Transverse colon (tissue), 4 donors: ENCODE measurements at regions not wholly inside any gene's neighbourhood (a gene's known extent, or its start where the extent isn't known, plus 50 kb on each side); places are given as distances from the start of the nearest gene placed in this dataset.

Experiments used
- DNase-seq: peaks from one replicate; pipeline ENCODE4 v3.0.0-alpha.2; 2019
- H3K27ac ChIP-seq, 4 donors: fragments of 200-600 bp; sonication (generic); 2 replicates each; pipeline ENCODE4 v1.5.1; 2016 to 2018; ENCODE audit warnings: inconsistent platforms in 4 of 4
- H3K27me3 ChIP-seq: fragments of 200-600 bp; sonication (generic); 2 replicates; pipeline ENCODE4 v1.5.1; 2017; ENCODE audit warnings: inconsistent platforms
- H3K36me3 ChIP-seq, 4 donors: fragments of 200-600 bp; sonication (generic); 2 replicates each; pipeline ENCODE4 v1.5.1; 2017 to 2019; ENCODE audit warnings: inconsistent platforms in 4 of 4
- H3K4me1 ChIP-seq, 4 donors: fragments of 200-600 bp; sonication (generic); 2 replicates each; pipeline ENCODE4 v1.5.1; 2017 to 2020; ENCODE audit warnings: inconsistent platforms in 4 of 4
- H3K4me3 ChIP-seq, 4 donors: fragments of 200-600 bp; sonication (generic); 1 replicate in 1 of 4; 2 replicates in 3 of 4; pipeline versions ENCODE4 v1.5.1 to v1.6.1; 2017 to 2019; ENCODE audit warnings: inconsistent platforms in 4 of 4
- H3K9me3 ChIP-seq, 2 donors: fragments of 200-600 bp; sonication (generic); 2 replicates each; pipeline ENCODE4 v1.5.1; 2017 to 2019; ENCODE audit warnings: inconsistent platforms in 2 of 2
- CTCF ChIP-seq, 5 experiments: fragments of 200-600 bp in 3 of 5; fragments of 450-650 bp in 2 of 5; sonication (generic) in 3 of 5; IDR thresholded peaks; 1 replicate in 2 of 5; 2 replicates in 3 of 5; pipeline ENCODE4 v1.5.1; 2016 to 2017; ENCODE audit warnings: antibody characterized with exemption in 5 of 5, inconsistent platforms in 3 of 5, mild to moderate bottlenecking in 2 of 5, moderate library complexity in 1 of 5
- EP300 ChIP-seq: sonication (generic); formaldehyde crosslinking; IDR thresholded peaks from one replicate; pipeline ENCODE4 v1.6.1; 2017; ENCODE audit warnings: antibody characterized with exemption, low read depth
- POLR2A ChIP-seq: fragments of 450-650 bp; IDR thresholded peaks from one replicate; pipeline ENCODE4 v1.6.1; 2016; ENCODE audit warnings: antibody characterized with exemption, mild to moderate bottlenecking, moderate library complexity
- POLR2AphosphoS5 ChIP-seq, 3 donors: sonication (generic); formaldehyde crosslinking; IDR thresholded peaks; one replicate each; pipeline ENCODE4 v1.6.1; 2016; ENCODE audit warnings: antibody characterized with exemption in 3 of 3
- WGBS, 2 donors: methylation state at CpG; one replicate each; pipeline ENCODE4 v1.1.5; 2018; ENCODE audit warnings: low coverage in 1 of 2; 5-methylcytosine and 5-hydroxymethylcytosine counted together
- in situ Hi-C, 4 donors: fragments of 200-750 bp; cut with MboI; loops; one replicate each; pipeline versions ENCODE4 v1.15.0 to v1.15.1; 2017; ENCODE audit warnings: low sequenced_read_pairs in 3 of 4, low pct_ligation_motif_present in 1 of 4, low pct_unique_long_range_greater_than_20kb in 1 of 4
- intact Hi-C: fragments of 100-400 bp; cut with DNase I; formaldehyde crosslinking; loops from one replicate; pipeline ENCODE4 v1.15.1; 2023; ENCODE audit warnings: low total_unique reads
- small RNA-seq, 4 donors: library from RNA; depleted of rRNA; stranded (forward); fragments of <200 nt; gene quantifications; one replicate each; pipeline ENCODE3, GENCODE V24; 2016

DNA sequence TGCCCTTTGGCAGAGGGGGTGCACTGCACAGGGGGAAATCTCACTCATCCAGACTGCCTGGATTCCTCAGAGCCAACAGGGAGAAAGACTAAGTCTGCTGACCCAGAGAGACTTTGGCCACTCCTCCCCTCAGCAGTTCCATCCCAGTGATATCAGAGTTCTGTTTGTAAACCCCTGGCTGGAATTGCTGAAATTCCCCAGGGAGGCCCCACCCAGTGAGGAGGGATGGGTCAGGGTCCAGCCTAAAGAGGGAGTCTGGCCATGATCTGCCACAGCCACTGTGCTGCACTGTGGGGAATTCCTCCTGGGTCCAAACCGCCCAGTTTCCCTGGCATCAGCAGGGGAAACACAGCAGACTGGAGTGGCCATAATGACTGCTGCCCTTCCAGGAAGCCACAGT is 54.9 kb upstream of the USP15 start:
- H3K9me3 ChIP-seq = peaks cover 0 to 5% of the 10 kb centered on the region in 2 donors
- intact Hi-C loops (no loop called here), in situ Hi-C loops (no loop called here)
- H3K36me3 ChIP-seq = no peaks in the 10 kb centered on the region
- TF ChIP-seq CTCF (IDR thresholded peaks at IDR 0.05) (no peak), EP300 (no peak), POLR2AphosphoS5 (IDR thresholded peaks at IDR 0.05) (no peak), POLR2A (no peak)
- H3K4me1 ChIP-seq = no peaks in the 10 kb centered on the region
- WGBS, 2 donors = 89% methylated on average over 1 of the region's 1 CpG; no CpG with 5 or more reads in 1 of the 2 donors
- no peaks in the 10 kb centered on the region for H3K27me3 ChIP-seq
- no peak overlapping the region for H3K27ac ChIP-seq
- no peak for DNase-seq
- no peak overlapping the region for H3K4me3 ChIP-seq

DNA sequence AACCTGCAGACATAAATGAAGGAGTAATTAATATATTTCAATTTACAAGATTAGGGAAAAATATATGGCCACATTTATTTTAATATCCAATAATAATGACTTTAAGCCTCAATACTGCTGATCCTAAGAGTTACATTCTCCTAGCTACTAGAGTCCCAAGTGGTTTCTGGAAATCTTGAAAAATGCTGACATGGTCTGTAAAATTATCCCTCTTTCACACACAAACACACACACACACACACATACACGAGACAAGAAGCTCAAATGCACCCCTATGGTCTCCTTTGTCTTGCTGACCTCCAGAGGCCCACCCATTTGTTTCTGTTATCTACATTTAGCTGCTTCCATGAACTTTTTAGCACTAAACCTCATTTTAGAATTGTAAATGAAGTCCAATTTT is 53.0 kb upstream of the USP15 start:
- TF ChIP-seq POLR2AphosphoS5 (IDR thresholded peaks at IDR 0.05) = no peak
- TF ChIP-seq EP300 = no peak
- no peak for TF ChIP-seq CTCF (IDR thresholded peaks at IDR 0.05)
- TF ChIP-seq POLR2A = no peak
- intact Hi-C loops = no loop called here

More for the DNA sequence above, 53.0 kb upstream of the USP15 start:
- H3K27me3 ChIP-seq = no peaks in the 10 kb centered on the region
- peaks cover 0 to 3% (median 0%) of the 10 kb centered on the region in 4 donors for H3K4me1 ChIP-seq
- no peaks in the 10 kb centered on the region for H3K36me3 ChIP-seq
- DNase-seq = no peak
- H3K9me3 ChIP-seq = no peaks in the 10 kb centered on the region
- WGBS, 2 donors = 44 to 75% methylated on average over 1 of the region's 1 CpG
- no peak overlapping the region for H3K27ac ChIP-seq
- H3K4me3 ChIP-seq = no peak overlapping the region
- in situ Hi-C loops = no loop called here

Small RNAs in the stretch of these regions (small RNA-seq; reads per million reads assigned to genes)
- gene RF00019 (0 reads per million in 4 donors), gene RF00413 (0 reads per million in 4 donors)
